OCI-LY7 (cell line): ENCODE measurements at regions not wholly inside any gene's neighbourhood (a gene's known extent, or its start where the extent isn't known, plus 50 kb on each side); places are given as distances from the start of the nearest gene placed in this dataset.
"Not testable (repeated sequence)": the region's sequence is repeated elsewhere in the genome, so short reads cannot be mapped to it uniquely, and the experiment has no call there.

ENCODE experiments used
- BruUV-seq: library from RNA; stranded (reverse); fragments of 400-500 nt; replicated peaks from 2 replicates; lab custom pipeline; 2021; lab: Mats Ljungman, UMichigan
- CTCF ChIA-PET: fragments of 300-600 bp; sonication (Branson Sonifier 250); formaldehyde crosslinking; loops from one replicate; lab custom pipeline; 2022; ENCODE audit warnings: antibody characterized with exemption; ENCODE audit not compliant: unreplicated experiment; lab: Charles Lee
- POLR2A ChIA-PET: fragments of 300-600 bp; sonication (Branson Sonifier 250); formaldehyde crosslinking; loops from one replicate; lab custom pipeline; 2022; ENCODE audit warnings: antibody characterized with exemption; lab: Charles Lee
- DNase-seq: peaks from one replicate; pipeline ENCODE4 v3.0.0-alpha.2; 2015; ENCODE audit warnings: low spot score
- H2AFZ ChIP-seq: fragments of 200-600 bp; sonication (generic), shearing (Covaris generic); 2 replicates; pipeline ENCODE4 v1.6.1; 2014; ENCODE audit warnings: mild to moderate bottlenecking, antibody characterized with exemption, low read length, moderate library complexity
- H3K27ac ChIP-seq: fragments of 200-600 bp; sonication (generic); 2 replicates; pipeline ENCODE4 v1.5.1; 2014; ENCODE audit warnings: mixed run types, low read depth, mild to moderate bottlenecking, moderate library complexity, low read length, inconsistent platforms; ENCODE audit not compliant: poor library complexity, severe bottlenecking
- H3K36me3 ChIP-seq: fragments of 200-600 bp; sonication (generic); 2 replicates; pipeline ENCODE4 v1.6.1; 2014; ENCODE audit warnings: mild to moderate bottlenecking, antibody characterized with exemption, low read length, moderate library complexity, mixed read lengths; ENCODE audit not compliant: insufficient read depth
- H3K4me1 ChIP-seq: fragments of 200-600 bp; sonication (generic); 2 replicates; pipeline ENCODE4 v1.5.1; 2014; ENCODE audit warnings: mild to moderate bottlenecking, low read length; ENCODE audit not compliant: insufficient read depth, poor library complexity, severe bottlenecking
- H3K4me2 ChIP-seq: fragments of 200-600 bp; sonication (generic); 2 replicates; pipeline ENCODE4 v1.6.1; 2014; ENCODE audit warnings: mild to moderate bottlenecking, low read length
- H3K4me3 ChIP-seq: fragments of 200-600 bp; sonication (generic); 2 replicates; pipeline ENCODE4 v1.5.1; 2014; ENCODE audit warnings: mild to moderate bottlenecking, low read depth, low read length; ENCODE audit not compliant: poor library complexity, severe bottlenecking
- H3K79me2 ChIP-seq: fragments of 200-600 bp; sonication (generic); 2 replicates; pipeline ENCODE4 v1.6.1; 2016; ENCODE audit warnings: low read depth, mild to moderate bottlenecking, low read length, moderate library complexity, mixed read lengths; ENCODE audit not compliant: insufficient read depth
- H3K9me2 ChIP-seq: fragments of 200-600 bp; sonication (generic); 2 replicates; pipeline ENCODE4 v1.6.1; 2016; ENCODE audit warnings: mild to moderate bottlenecking, low read length, mixed read lengths; ENCODE audit not compliant: insufficient read depth
- H3K9me3 ChIP-seq: fragments of 200-600 bp; sonication (generic); 2 replicates; pipeline ENCODE4 v1.6.1; 2014; ENCODE audit warnings: mild to moderate bottlenecking, mixed run types, low read length, mixed read lengths
- H4K20me1 ChIP-seq: fragments of 200-600 bp; sonication (generic); 2 replicates; pipeline ENCODE4 v1.6.1; 2014; ENCODE audit warnings: mild to moderate bottlenecking, antibody characterized with exemption, low read length, moderate library complexity, mixed read lengths; ENCODE audit not compliant: insufficient read depth
- EZH2phosphoT487 ChIP-seq: fragments of 200-600 bp; sonication (generic); IDR thresholded peaks from 2 replicates; pipeline ENCODE4 v1.6.1; 2018; ENCODE audit warnings: low read depth, borderline replicate concordance, mild to moderate bottlenecking, mixed run types, antibody characterized with exemption, low read length, moderate library complexity, mixed read lengths
- intact Hi-C: fragments of 100-400 bp; cut with micrococcal nuclease; formaldehyde crosslinking; loops from one replicate; pipeline ENCODE4 v1.10.0; 2022; ENCODE audit not compliant: unreplicated experiment
- TF ChIP-seq, protein P1 (sequence below): fragments of 200-600 bp; sonication (generic); conservative IDR thresholded peaks from 2 replicates; pipeline ENCODE4 v1.5.1; 2014; ENCODE audit warnings: mild to moderate bottlenecking, antibody characterized with exemption, low read length, moderate library complexity, mixed read lengths

DNA sequence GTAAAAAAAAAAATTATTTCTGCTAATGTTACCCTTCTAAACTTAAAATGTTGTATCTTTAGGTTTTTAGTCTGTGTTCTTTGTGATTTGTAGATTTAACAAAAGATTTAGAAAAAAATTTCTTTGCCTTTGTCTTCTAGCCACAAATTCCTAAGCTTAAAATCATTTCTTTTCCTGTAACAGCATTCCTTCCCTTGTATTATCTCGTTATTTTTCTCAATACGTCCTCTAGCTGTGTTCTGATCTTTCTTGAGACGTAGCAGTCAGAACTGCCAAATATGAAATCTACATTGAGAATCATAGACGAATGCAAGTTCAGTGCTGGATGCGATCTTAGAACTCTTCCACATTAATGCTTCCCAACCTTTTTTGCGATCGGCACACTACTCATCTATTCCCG lies 283.1 kb downstream of the UTRN start:
- H3K4me1 ChIP-seq, result no peaks in the 10 kb centered on the region
- H3K36me3 ChIP-seq, result no peaks in the 10 kb centered on the region
- DNase-seq, result no peak
- H3K4me2 ChIP-seq, result no peak overlapping the region
- H3K9me3 ChIP-seq, result no peaks in the 10 kb centered on the region
- ChIA-PET POLR2A (interaction anchor here (1.0 kb wide), 1 partner anchor 12 kb away, joined by 3 read pairs; no protein-coding TSS in a partner anchor), CTCF (no interaction called here)
- H3K9me2 ChIP-seq, result no peaks in the 10 kb centered on the region
- no peaks in the 10 kb centered on the region for H3K79me2 ChIP-seq
- H2AFZ ChIP-seq, result no peak overlapping the region
- BruUV-seq, result no TSS peak
- intact Hi-C loops, result no loop called here
- TF ChIP-seq, protein P1, sequence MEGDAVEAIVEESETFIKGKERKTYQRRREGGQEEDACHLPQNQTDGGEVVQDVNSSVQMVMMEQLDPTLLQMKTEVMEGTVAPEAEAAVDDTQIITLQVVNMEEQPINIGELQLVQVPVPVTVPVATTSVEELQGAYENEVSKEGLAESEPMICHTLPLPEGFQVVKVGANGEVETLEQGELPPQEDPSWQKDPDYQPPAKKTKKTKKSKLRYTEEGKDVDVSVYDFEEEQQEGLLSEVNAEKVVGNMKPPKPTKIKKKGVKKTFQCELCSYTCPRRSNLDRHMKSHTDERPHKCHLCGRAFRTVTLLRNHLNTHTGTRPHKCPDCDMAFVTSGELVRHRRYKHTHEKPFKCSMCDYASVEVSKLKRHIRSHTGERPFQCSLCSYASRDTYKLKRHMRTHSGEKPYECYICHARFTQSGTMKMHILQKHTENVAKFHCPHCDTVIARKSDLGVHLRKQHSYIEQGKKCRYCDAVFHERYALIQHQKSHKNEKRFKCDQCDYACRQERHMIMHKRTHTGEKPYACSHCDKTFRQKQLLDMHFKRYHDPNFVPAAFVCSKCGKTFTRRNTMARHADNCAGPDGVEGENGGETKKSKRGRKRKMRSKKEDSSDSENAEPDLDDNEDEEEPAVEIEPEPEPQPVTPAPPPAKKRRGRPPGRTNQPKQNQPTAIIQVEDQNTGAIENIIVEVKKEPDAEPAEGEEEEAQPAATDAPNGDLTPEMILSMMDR, result no peak
- no peak for TF ChIP-seq EZH2phosphoT487
- no peak overlapping the region for H3K27ac ChIP-seq
- H3K4me3 ChIP-seq, result no peak overlapping the region
- H4K20me1 ChIP-seq, result no peaks in the 10 kb centered on the region

DNA sequence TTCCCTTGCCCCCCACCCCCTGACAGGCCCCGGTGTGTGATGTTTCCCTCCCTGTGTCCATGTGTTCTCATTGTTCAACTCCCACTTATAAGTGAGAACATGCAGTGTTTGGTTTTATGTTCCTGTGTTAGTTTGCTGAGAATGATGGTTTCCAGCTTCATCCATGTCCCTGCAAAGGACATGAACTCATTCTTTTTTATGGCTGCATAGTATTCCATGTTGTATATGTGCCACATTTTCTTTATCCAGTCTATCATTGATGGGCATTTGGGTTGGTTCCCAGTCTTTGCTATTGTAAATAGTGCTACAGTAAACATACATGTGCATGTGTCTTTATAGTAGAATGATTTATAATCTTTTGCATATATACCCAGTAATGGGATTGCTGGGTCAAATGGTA lies 287.4 kb downstream of the UTRN start:
- DNase-seq, H3K79me2 ChIP-seq, H3K4me1 ChIP-seq, H3K4me3 ChIP-seq, BruUV-seq, H3K9me2 ChIP-seq, H3K9me3 ChIP-seq, H4K20me1 ChIP-seq, H2AFZ ChIP-seq, H3K4me2 ChIP-seq, CTCF ChIA-PET, H3K27ac ChIP-seq, intact Hi-C loops, H3K36me3 ChIP-seq: not testable (repeated sequence)
- POLR2A ChIA-PET, result interaction anchor here (0.5 kb wide), 1 partner anchor 480 kb away, joined by 4 read pairs; no protein-coding TSS in a partner anchor

DNA sequence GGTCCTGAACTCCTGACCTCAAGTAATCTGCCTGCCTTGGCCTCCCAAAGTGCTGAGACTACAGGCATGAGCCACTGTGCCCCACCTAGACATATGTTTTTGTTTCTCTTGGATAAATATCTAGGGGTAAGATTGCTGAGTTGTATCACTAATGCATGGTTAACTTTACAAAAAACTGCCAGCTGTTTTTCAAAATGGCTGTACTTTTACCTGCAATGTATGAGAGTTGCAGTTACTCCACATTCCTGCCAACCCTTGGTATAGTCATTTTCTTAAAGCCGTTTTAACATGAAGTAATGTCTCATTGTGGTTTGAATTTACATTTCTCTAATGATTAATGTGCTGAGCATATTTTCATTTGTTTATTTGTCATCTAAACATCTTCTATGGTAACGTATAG lies 289.7 kb downstream of the UTRN start:
- Histone ChIP-seq H3K9me3 (no peaks in the 10 kb centered on the region), H3K79me2 (no peaks in the 10 kb centered on the region), H4K20me1 (no peaks in the 10 kb centered on the region), H3K4me3 (no peak overlapping the region), H3K4me1 (no peaks in the 10 kb centered on the region), H3K27ac (no peak overlapping the region), H3K9me2 (no peaks in the 10 kb centered on the region), H3K4me2 (no peak overlapping the region), H2AFZ (no peak overlapping the region), H3K36me3 (no peaks in the 10 kb centered on the region)
- TF ChIP-seq EZH2phosphoT487, result no peak
- TF ChIP-seq, protein P1, result no peak
- BruUV-seq, result no TSS peak
- intact Hi-C loops, result no loop called here
- CTCF ChIA-PET, result no interaction called here
- no peak for DNase-seq
- POLR2A ChIA-PET, result no interaction called here
